HCT116 (cell line): ENCODE measurements at regions not wholly inside any gene's neighbourhood (a gene's known extent, or its start where the extent isn't known, plus 50 kb on each side); places are given as distances from the start of the nearest gene placed in this dataset.

Source experiments
- CTCF ChIP-seq, 3 experiments: fragments of 200-600 bp in 1 of 3; sonication (generic) in 1 of 3; IDR thresholded peaks in 2 of 3; conservative IDR thresholded peaks in 1 of 3; 2 replicates each; pipeline ENCODE4 v1.5.1; 2012 to 2017; ENCODE audit warnings: low read depth in 2 of 3, low read length in 2 of 3, antibody characterized with exemption in 1 of 3, borderline replicate concordance in 1 of 3, control low read depth in 1 of 3, mild to moderate bottlenecking in 1 of 3, mixed read lengths in 1 of 3, mixed run types in 1 of 3, moderate library complexity in 1 of 3; ENCODE audit not compliant: insufficient read depth in 1 of 3
- EZH2 ChIP-seq: fragments of 200-600 bp; sonication (generic); IDR thresholded peaks from 2 replicates; pipeline ENCODE4 v1.6.1; 2017; ENCODE audit warnings: antibody characterized with exemption, mixed run types
- FOSL1 ChIP-seq: IDR thresholded peaks from 2 replicates; pipeline ENCODE4 v1.6.1; 2012; ENCODE audit warnings: low read depth
- MAX ChIP-seq: IDR thresholded peaks from 2 replicates; pipeline ENCODE4 v1.6.1; 2012
- POLR2A ChIP-seq: IDR thresholded peaks from 2 replicates; pipeline ENCODE4 v1.7.0; 2011; ENCODE audit warnings: borderline replicate concordance; ENCODE audit not compliant: insufficient read depth, insufficient read length; ENCODE audit errors: extremely low read depth
- POLR2AphosphoS5 ChIP-seq: IDR thresholded peaks from 2 replicates; pipeline ENCODE4 v1.6.1; 2011; ENCODE audit warnings: mild to moderate bottlenecking, low read depth, low read length, moderate library complexity
- RAD21 ChIP-seq: IDR thresholded peaks from 2 replicates; pipeline ENCODE4 v1.6.1; 2012; ENCODE audit warnings: low read depth, mild to moderate bottlenecking
- REST ChIP-seq: IDR thresholded peaks from 2 replicates; pipeline ENCODE4 v1.6.1; 2012; ENCODE audit warnings: low read depth

DNA sequence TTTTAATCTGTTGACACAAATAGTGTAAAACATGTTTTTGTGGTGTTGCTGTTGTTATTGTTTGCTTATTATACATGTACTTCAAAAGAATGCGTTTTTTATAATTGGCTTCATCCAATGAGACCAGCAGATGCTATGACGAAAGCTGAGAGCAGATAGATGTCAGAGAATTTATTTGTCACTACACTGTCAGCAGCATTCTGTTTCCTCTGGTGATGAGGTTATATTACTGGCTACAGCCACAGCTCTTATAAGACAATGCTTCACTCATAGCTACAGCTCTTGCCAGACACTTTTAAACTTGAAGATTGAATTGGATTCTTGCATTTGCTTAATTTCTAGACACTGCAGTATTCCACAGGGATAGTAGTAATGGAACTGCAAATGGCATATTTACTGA is 860.5 kb downstream of the TBC1D32 start:
- TF ChIP-seq FOSL1, result no peak
- TF ChIP-seq REST, result no peak
- TF ChIP-seq CTCF (IDR thresholded peaks at IDR 0.05 in 2 of 3, conservative IDR thresholded peaks at IDR 0.05 in 1 of 3; ENCODE audit: borderline replicate concordance in 1 of 3, insufficient read depth in 1 of 3, low read depth in 2 of 3, low read length in 2 of 3), result no peak
- no peak for TF ChIP-seq MAX
- no peak for TF ChIP-seq POLR2A
- no peak for TF ChIP-seq RAD21
- no peak for TF ChIP-seq EZH2
- TF ChIP-seq POLR2AphosphoS5, result no peak
